Breast epithelium (tissue), 3 donors: ENCODE measurements at regions not wholly inside any gene's neighbourhood (a gene's known extent, or its start where the extent isn't known, plus 50 kb on each side); places are given as distances from the start of the nearest gene placed in this dataset.

Experiments
- POLR2A ChIP-seq: fragments of 450-650 bp; IDR thresholded peaks from one replicate; pipeline ENCODE4 v1.6.1; 2016; ENCODE audit warnings: antibody characterized with exemption, mild to moderate bottlenecking, moderate library complexity
- POLR2AphosphoS5 ChIP-seq, 3 donors: sonication (generic); formaldehyde crosslinking; IDR thresholded peaks; one replicate each; pipeline ENCODE4 v1.6.1; 2017; ENCODE audit warnings: antibody characterized with exemption in 3 of 3
- TF ChIP-seq, protein P1 (sequence below), 3 donors: fragments of 450-650 bp; IDR thresholded peaks; one replicate each; pipeline ENCODE4 v1.5.1; 2016 to 2017; ENCODE audit warnings: antibody characterized with exemption in 3 of 3, mild to moderate bottlenecking in 3 of 3, moderate library complexity in 3 of 3

DNA sequence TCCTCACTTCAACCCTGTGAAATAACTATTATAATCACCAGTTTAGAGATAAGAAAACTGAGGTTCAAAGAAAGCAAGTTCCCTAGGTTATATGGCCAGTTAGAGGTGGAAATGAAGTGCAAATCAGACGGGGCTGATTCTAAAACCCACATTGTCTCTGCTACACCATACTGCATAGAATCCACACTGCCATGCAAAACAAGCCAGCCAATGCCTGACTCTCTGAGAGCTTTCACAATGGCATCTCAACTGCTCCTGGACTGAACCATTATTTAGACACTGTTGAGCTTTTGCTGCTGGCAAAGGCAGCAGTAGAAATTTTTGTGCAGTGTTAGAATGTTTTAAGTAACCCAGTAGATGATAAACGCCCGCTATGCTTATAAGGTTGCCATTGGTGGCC is 195.2 kb upstream of the CNR1 start:
- TF ChIP-seq, protein P1, sequence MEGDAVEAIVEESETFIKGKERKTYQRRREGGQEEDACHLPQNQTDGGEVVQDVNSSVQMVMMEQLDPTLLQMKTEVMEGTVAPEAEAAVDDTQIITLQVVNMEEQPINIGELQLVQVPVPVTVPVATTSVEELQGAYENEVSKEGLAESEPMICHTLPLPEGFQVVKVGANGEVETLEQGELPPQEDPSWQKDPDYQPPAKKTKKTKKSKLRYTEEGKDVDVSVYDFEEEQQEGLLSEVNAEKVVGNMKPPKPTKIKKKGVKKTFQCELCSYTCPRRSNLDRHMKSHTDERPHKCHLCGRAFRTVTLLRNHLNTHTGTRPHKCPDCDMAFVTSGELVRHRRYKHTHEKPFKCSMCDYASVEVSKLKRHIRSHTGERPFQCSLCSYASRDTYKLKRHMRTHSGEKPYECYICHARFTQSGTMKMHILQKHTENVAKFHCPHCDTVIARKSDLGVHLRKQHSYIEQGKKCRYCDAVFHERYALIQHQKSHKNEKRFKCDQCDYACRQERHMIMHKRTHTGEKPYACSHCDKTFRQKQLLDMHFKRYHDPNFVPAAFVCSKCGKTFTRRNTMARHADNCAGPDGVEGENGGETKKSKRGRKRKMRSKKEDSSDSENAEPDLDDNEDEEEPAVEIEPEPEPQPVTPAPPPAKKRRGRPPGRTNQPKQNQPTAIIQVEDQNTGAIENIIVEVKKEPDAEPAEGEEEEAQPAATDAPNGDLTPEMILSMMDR (IDR thresholded peaks at IDR 0.05) = no peak
- no peak for TF ChIP-seq POLR2A
- TF ChIP-seq POLR2AphosphoS5 (IDR thresholded peaks at IDR 0.05) = no peak
